Lower leg skin (tissue), 4 donors: ENCODE measurements at regions not wholly inside any gene's neighbourhood (a gene's known extent, or its start where the extent isn't known, plus 50 kb on each side); places are given as distances from the start of the nearest gene placed in this dataset.

Experiments
- DNase-seq, 2 donors: peaks; one replicate each; pipeline ENCODE4 v3.0.0-alpha.2; 2019; ENCODE audit warnings: low spot score in 2 of 2
- H3K4me3 ChIP-seq: fragments of 200-600 bp; sonication (generic); 2 replicates; pipeline ENCODE4 v1.5.1; 2017; ENCODE audit warnings: mild to moderate bottlenecking, low read depth; ENCODE audit not compliant: poor library complexity, severe bottlenecking
- CTCF ChIP-seq, 3 donors: fragments of 450-650 bp; IDR thresholded peaks; one replicate each; pipeline ENCODE4 v1.5.1; 2016; ENCODE audit warnings: antibody characterized with exemption in 3 of 3, mild to moderate bottlenecking in 3 of 3, moderate library complexity in 2 of 3
- POLR2A ChIP-seq, 2 donors: fragments of 450-650 bp; IDR thresholded peaks; one replicate each; pipeline ENCODE4 v1.6.1; 2016 to 2017; ENCODE audit warnings: antibody characterized with exemption in 2 of 2, mild to moderate bottlenecking in 1 of 2, moderate library complexity in 1 of 2
- WGBS, 2 donors: methylation state at CpG; one replicate each; pipeline ENCODE4 v1.1.5; 2018; 5-methylcytosine and 5-hydroxymethylcytosine counted together
- intact Hi-C: fragments of 100-400 bp; cut with DNase I; formaldehyde crosslinking; loops from one replicate; pipeline ENCODE4 v1.15.0; 2023; ENCODE audit warnings: low total_unique reads

GRCh38 chr2:57119141-57119540 lies 927.5 kb upstream of the VRK2 start:
- intact Hi-C loops = no loop called here
- TF ChIP-seq POLR2A (IDR thresholded peaks at IDR 0.05) (no peak), CTCF (IDR thresholded peaks at IDR 0.05) (no peak)

GRCh38 chr2:57126410-57126809 lies 920.2 kb upstream of the VRK2 start:
- WGBS, 2 donors = 64 to 80% methylated on average over 2 of the region's 2 CpGs
- intact Hi-C loops = no loop called here
- no peak for DNase-seq
- H3K4me3 ChIP-seq = no peak overlapping the region
- TF ChIP-seq CTCF (IDR thresholded peaks at IDR 0.05) (no peak), POLR2A (IDR thresholded peaks at IDR 0.05) (no peak)

More at GRCh38 chr2:57119141-57119540, 927.5 kb upstream of the VRK2 start:
- DNase-seq = no peak
- no peak overlapping the region for H3K4me3 ChIP-seq

GRCh38 chr2:57139179-57139578 lies 907.4 kb upstream of the VRK2 start:
- no peak for DNase-seq
- intact Hi-C loops = no loop called here
- no peak overlapping the region for H3K4me3 ChIP-seq
- TF ChIP-seq POLR2A (IDR thresholded peaks at IDR 0.05) = no peak
- no peak for TF ChIP-seq CTCF (IDR thresholded peaks at IDR 0.05)
- 59 to 77% methylated on average over 1 of the region's 1 CpG for WGBS, 2 donors

- DNase-seq = no peak
- no peak overlapping the region for H3K4me3 ChIP-seq
- no peak for TF ChIP-seq POLR2A (IDR thresholded peaks at IDR 0.05)
- no peak for TF ChIP-seq CTCF (IDR thresholded peaks at IDR 0.05)
- intact Hi-C loops = no loop called here
Observed at GRCh38 chr2:57141269-57141668, 905.3 kb upstream of the VRK2 start.

GRCh38 chr2:57146951-57147350 lies 899.7 kb upstream of the VRK2 start:
- no peak for DNase-seq
- WGBS, 2 donors = 62% methylated on average over 1 of the region's 1 CpG; no CpG with 5 or more reads in 1 of the 2 donors
- no peak for TF ChIP-seq POLR2A (IDR thresholded peaks at IDR 0.05)
- no peak for TF ChIP-seq CTCF (IDR thresholded peaks at IDR 0.05)
- intact Hi-C loops = no loop called here
- H3K4me3 ChIP-seq = no peak overlapping the region

GRCh38 chr2:57156231-57156924 lies 890.2 kb upstream of the VRK2 start:
- TF ChIP-seq POLR2A (IDR thresholded peaks at IDR 0.05) (no peak), CTCF (IDR thresholded peaks at IDR 0.05) (no peak)
- intact Hi-C loops = no loop called here
- 66 to 69% methylated on average over 2 of the region's 2 CpGs for WGBS, 2 donors
- DNase-seq = no peak
- no peak overlapping the region for H3K4me3 ChIP-seq
